ENCODE measurements at regions not wholly inside any gene's neighbourhood (a gene's known extent, or its start where the extent isn't known, plus 50 kb on each side); places are given as distances from the start of the nearest gene placed in this dataset.

- no peak for TF ChIP-seq GATA2 (IDR thresholded peaks at IDR 0.05; ENCODE audit: low read depth, low read length)
- no peak for TF ChIP-seq GATA3 (IDR thresholded peaks at IDR 0.05; ENCODE audit: low read depth, low read length)
Measured at GRCh38 chr11:12315024-12315423, 62.3 kb upstream of the PARVA start.

GRCh38 chr11:12316432-12316831, 60.9 kb upstream of the PARVA start:
- TF ChIP-seq GATA2 (IDR thresholded peaks at IDR 0.05; ENCODE audit: low read depth, low read length) = no peak
- no peak for TF ChIP-seq GATA3 (IDR thresholded peaks at IDR 0.05; ENCODE audit: low read depth, low read length)

GRCh38 chr11:12318791-12319438, 58.5 kb upstream of the PARVA start:
- TF ChIP-seq GATA3 (IDR thresholded peaks at IDR 0.05; ENCODE audit: low read depth, low read length) = peak; percentile 92
- TF ChIP-seq GATA2 (IDR thresholded peaks at IDR 0.05; ENCODE audit: low read depth, low read length) = peak; percentile 96

- no peak for TF ChIP-seq GATA2 (IDR thresholded peaks at IDR 0.05; ENCODE audit: low read depth, low read length)
- TF ChIP-seq GATA3 (IDR thresholded peaks at IDR 0.05; ENCODE audit: low read depth, low read length) = no peak
Measured at GRCh38 chr11:12319461-12319951, 57.9 kb upstream of the PARVA start.

- no peak for TF ChIP-seq GATA2 (IDR thresholded peaks at IDR 0.05; ENCODE audit: low read depth, low read length)
- TF ChIP-seq GATA3 (IDR thresholded peaks at IDR 0.05; ENCODE audit: low read depth, low read length) = no peak
Measured at GRCh38 chr11:12319988-12320387, 57.4 kb upstream of the PARVA start.

- TF ChIP-seq GATA2 (IDR thresholded peaks at IDR 0.05; ENCODE audit: low read depth, low read length) (no peak), GATA3 (IDR thresholded peaks at IDR 0.05; ENCODE audit: low read depth, low read length) (no peak)
Measured at GRCh38 chr11:12321217-12321937, 56.0 kb upstream of the PARVA start.

GRCh38 chr11:12324585-12324984, 52.8 kb upstream of the PARVA start:
- TF ChIP-seq GATA2 (IDR thresholded peaks at IDR 0.05; ENCODE audit: low read depth, low read length) (no peak), GATA3 (IDR thresholded peaks at IDR 0.05; ENCODE audit: low read depth, low read length) (no peak)
